ENCODE measurements at regions not wholly inside any gene's neighbourhood (a gene's known extent, or its start where the extent isn't known, plus 50 kb on each side); places are given as distances from the start of the nearest gene placed in this dataset.

GRCh38 chr1:42035830-42036604 lies 117.2 kb upstream of the GUCA2B start:
- TF ChIP-seq CTCF (IDR thresholded peaks at IDR 0.05) (no peak), POLR2AphosphoS5 (IDR thresholded peaks at IDR 0.05; ENCODE audit: insufficient read depth in 1 of 2, low read depth in 1 of 2) (peak; percentile 63 to 74), POLR2A (IDR thresholded peaks at IDR 0.05) (no peak)
